Thyroid gland (tissue), 4 donors: ENCODE measurements at regions not wholly inside any gene's neighbourhood (a gene's known extent, or its start where the extent isn't known, plus 50 kb on each side); places are given as distances from the start of the nearest gene placed in this dataset.

Experiments used
- DNase-seq, 2 donors: peaks; one replicate each; pipeline ENCODE4 v3.0.0-alpha.2; 2019
- H3K27ac ChIP-seq, 3 donors: fragments of 200-600 bp; sonication (generic); 1 replicate in 2 of 3; 2 replicates in 1 of 3; pipeline ENCODE4 v1.5.1; 2016 to 2019; ENCODE audit warnings: mild to moderate bottlenecking in 1 of 3, moderate library complexity in 1 of 3
- H3K27me3 ChIP-seq: fragments of 200-600 bp; sonication (generic); one replicate; pipeline ENCODE4 v1.5.1; 2019
- H3K36me3 ChIP-seq, 2 donors: fragments of 200-600 bp; sonication (generic); one replicate each; pipeline ENCODE4 v1.5.1; 2016 to 2019
- H3K4me1 ChIP-seq, 2 donors: fragments of 200-600 bp; sonication (generic); one replicate each; pipeline ENCODE4 v1.5.1; 2017 to 2019
- H3K4me3 ChIP-seq, 3 donors: fragments of 200-600 bp; sonication (generic); replicated peaks in 1 of 3; 1 replicate in 2 of 3; 2 replicates in 1 of 3; pipeline ENCODE4 v1.5.1; 2016; ENCODE audit warnings: mild to moderate bottlenecking in 1 of 3
- H3K9me3 ChIP-seq: fragments of 200-600 bp; sonication (generic); one replicate; pipeline ENCODE4 v1.5.1; 2017
- CTCF ChIP-seq, 6 experiments: fragments of 200-600 bp in 3 of 6; fragments of 450-650 bp in 3 of 6; sonication (generic) in 3 of 6; IDR thresholded peaks; one replicate each; pipeline ENCODE4 v1.5.1; 2016 to 2019; ENCODE audit warnings: antibody characterized with exemption in 6 of 6, mild to moderate bottlenecking in 2 of 6, inconsistent platforms in 1 of 6, moderate library complexity in 1 of 6
- POLR2A ChIP-seq, 2 donors: fragments of 450-650 bp; IDR thresholded peaks; one replicate each; pipeline ENCODE4 v1.6.1; 2017; ENCODE audit warnings: antibody characterized with exemption in 2 of 2, mild to moderate bottlenecking in 2 of 2, moderate library complexity in 1 of 2
- WGBS, 2 donors: methylation state at CpG; one replicate each; pipeline ENCODE4 v1.1.5; 2017; 5-methylcytosine and 5-hydroxymethylcytosine counted together
- intact Hi-C: fragments of 100-400 bp; cut with DNase I; formaldehyde crosslinking; loops from one replicate; pipeline ENCODE4 v1.15.1; 2023

- H3K27ac ChIP-seq: no peak overlapping the region
- H3K27me3 ChIP-seq: no peaks in the 10 kb centered on the region
- no peak for DNase-seq
- TF ChIP-seq POLR2A (IDR thresholded peaks at IDR 0.05) (no peak), CTCF (IDR thresholded peaks at IDR 0.05) (no peak)
- intact Hi-C loops: no loop called here
- H3K4me1 ChIP-seq: no peaks in the 10 kb centered on the region
- no peaks in the 10 kb centered on the region for H3K9me3 ChIP-seq
- WGBS, 2 donors: 72 to 77% methylated on average over 2 of the region's 2 CpGs
- H3K4me3 ChIP-seq: no peak overlapping the region
- H3K36me3 ChIP-seq: no peaks in the 10 kb centered on the region
These were observed 142.2 kb downstream of the HERPUD2 start for GRCh38 chr7:35552691-35553090.

- intact Hi-C loops: no loop called here
- Histone ChIP-seq H3K9me3 (no peaks in the 10 kb centered on the region), H3K27me3 (no peaks in the 10 kb centered on the region), H3K36me3 (no peaks in the 10 kb centered on the region), H3K27ac (no peak overlapping the region), H3K4me1 (no peaks in the 10 kb centered on the region), H3K4me3 (no peak overlapping the region)
- no peak for DNase-seq
- TF ChIP-seq CTCF (IDR thresholded peaks at IDR 0.05) (no peak), POLR2A (IDR thresholded peaks at IDR 0.05) (no peak)
- WGBS, 2 donors: 30 to 46% methylated on average over 3 of the region's 3 CpGs
These were observed 143.4 kb downstream of the HERPUD2 start for GRCh38 chr7:35551321-35552081.

- 76 to 86% methylated on average over 5 of the region's 5 CpGs for WGBS, 2 donors
- TF ChIP-seq POLR2A (IDR thresholded peaks at IDR 0.05) (no peak), CTCF (IDR thresholded peaks at IDR 0.05) (no peak)
These were observed 144.1 kb downstream of the HERPUD2 start for GRCh38 chr7:35550831-35551230.

GRCh38 chr7:35549781-35550180 lies 145.2 kb downstream of the HERPUD2 start:
- 94% methylated on average over 3 of the region's 3 CpGs; no CpG with 5 or more reads in 1 of the 2 donors for WGBS, 2 donors
- intact Hi-C loops: no loop called here
- DNase-seq: no peak

More at GRCh38 chr7:35550831-35551230, 144.1 kb downstream of the HERPUD2 start:
- Histone ChIP-seq H3K36me3 (no peaks in the 10 kb centered on the region), H3K9me3 (no peaks in the 10 kb centered on the region), H3K4me3 (no peak overlapping the region), H3K4me1 (no peaks in the 10 kb centered on the region), H3K27ac (no peak overlapping the region), H3K27me3 (no peaks in the 10 kb centered on the region)
- intact Hi-C loops: no loop called here
- no peak for DNase-seq

More at GRCh38 chr7:35549781-35550180, 145.2 kb downstream of the HERPUD2 start:
- no peaks in the 10 kb centered on the region for H3K27me3 ChIP-seq
- no peak for TF ChIP-seq POLR2A (IDR thresholded peaks at IDR 0.05)
- TF ChIP-seq CTCF (IDR thresholded peaks at IDR 0.05): no peak
- no peaks in the 10 kb centered on the region for H3K36me3 ChIP-seq
- H3K4me1 ChIP-seq: no peaks in the 10 kb centered on the region
- no peaks in the 10 kb centered on the region for H3K9me3 ChIP-seq
- H3K27ac ChIP-seq: no peak overlapping the region
- no peak overlapping the region for H3K4me3 ChIP-seq
